OCI-LY1 (cell line): ENCODE measurements at regions not wholly inside any gene's neighbourhood (a gene's known extent, or its start where the extent isn't known, plus 50 kb on each side); places are given as distances from the start of the nearest gene placed in this dataset.

ENCODE experiments used
- CTCF ChIP-seq: fragments of 200-600 bp; sonication (generic), shearing (Covaris generic); IDR thresholded peaks from 2 replicates; pipeline ENCODE4 v1.5.1; 2017; ENCODE audit warnings: mild to moderate bottlenecking, antibody characterized with exemption, low read length, moderate library complexity, mixed read lengths
- EZH2 ChIP-seq: fragments of 200-600 bp; sonication (generic), shearing (Covaris generic); IDR thresholded peaks from 2 replicates; pipeline ENCODE4 v1.8.0; 2017; ENCODE audit warnings: borderline replicate concordance, mixed run types, mild to moderate bottlenecking, antibody characterized with exemption, low read length, moderate library complexity, mixed read lengths

- TF ChIP-seq CTCF (no peak), EZH2 (no peak)
Measured at GRCh38 chr20:52757411-52757810, 214.7 kb upstream of the TSHZ2 start.
